ENCODE measurements at regions not wholly inside any gene's neighbourhood (a gene's known extent, or its start where the extent isn't known, plus 50 kb on each side); places are given as distances from the start of the nearest gene placed in this dataset.

- TF ChIP-seq KDM1A (IDR thresholded peaks at IDR 0.05; ENCODE audit: low read depth) (no peak), CTCF (IDR thresholded peaks at IDR 0.05) (no peak), MAFK (IDR thresholded peaks at IDR 0.05; ENCODE audit: partially characterized antibody) (no peak), POLR2A (IDR thresholded peaks at IDR 0.05; ENCODE audit: low read length) (no peak), ZFP36 (IDR thresholded peaks at IDR 0.05; ENCODE audit: borderline replicate concordance, partially characterized antibody) (no peak), EHMT2 (IDR thresholded peaks at IDR 0.05; ENCODE audit: low read depth) (no peak), NFE2L2 (conservative IDR thresholded peaks at IDR 0.05; ENCODE audit: low read length) (no peak), JUNB (IDR thresholded peaks at IDR 0.05) (no peak), BHLHE40 (IDR thresholded peaks at IDR 0.05; ENCODE audit: low read depth, low read length) (no peak), RAD21 (conservative IDR thresholded peaks at IDR 0.05 in 1 of 2, IDR thresholded peaks at IDR 0.05 in 1 of 2) (no peak), REST (IDR thresholded peaks at IDR 0.05) (no peak), EHF (CRISPR knock-in tag; IDR thresholded peaks at IDR 0.05) (no peak)
- TF ChIP-seq, protein P1, sequence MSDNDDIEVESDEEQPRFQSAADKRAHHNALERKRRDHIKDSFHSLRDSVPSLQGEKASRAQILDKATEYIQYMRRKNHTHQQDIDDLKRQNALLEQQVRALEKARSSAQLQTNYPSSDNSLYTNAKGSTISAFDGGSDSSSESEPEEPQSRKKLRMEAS (IDR thresholded peaks at IDR 0.05), result no peak
These were observed 709.2 kb downstream of the PLA2G4A start for GRCh38 chr1:187537936-187538335.

Data from A549 (cell line).